T-cell (primary cell): ENCODE measurements at regions not wholly inside any gene's neighbourhood (a gene's known extent, or its start where the extent isn't known, plus 50 kb on each side); places are given as distances from the start of the nearest gene placed in this dataset.

Experiments
- ATAC-seq, 4 experiments: fragments of 200-7000 bp in 3 of 4; fragments of 150-1000 bp in 1 of 4; cut with Tn5 transposase; replicated peaks in 1 of 4; 1 replicate in 3 of 4; 2 replicates in 1 of 4; pipeline ENCODE4 v1.10.0; 2021; ENCODE audit warnings: moderate library complexity in 3 of 4, mild to moderate bottlenecking in 2 of 4, moderate number of reproducible peaks in 1 of 4
- CTCF ChIA-PET, 2 donors: fragments of 300-600 bp; sonication (Branson Sonifier 250); formaldehyde crosslinking; loops; one replicate each; lab custom pipeline; 2022; ENCODE audit warnings: antibody characterized with exemption in 2 of 2; lab: Charles Lee
- POLR2A ChIA-PET, 2 donors: fragments of 300-600 bp; sonication (Branson Sonifier 250); formaldehyde crosslinking; loops; one replicate each; lab custom pipeline; 2022; ENCODE audit warnings: antibody characterized with exemption in 2 of 2; lab: Charles Lee
- DNase-seq, 35 experiments: peaks; one replicate each; pipeline versions ENCODE4 v3.0.0 to v3.0.0-alpha.2; 2013 to 2023
- H3K27ac ChIP-seq: one replicate; pipeline ENCODE4 v1.5.1; 2013; ENCODE audit warnings: low read length
- H3K27me3 ChIP-seq, 2 experiments: replicated peaks in 1 of 2; 1 replicate in 1 of 2; 2 replicates in 1 of 2; pipeline versions ENCODE4 v1.6.1 to v1.7.0; 2013; ENCODE audit warnings: low read length in 1 of 2, mixed read lengths in 1 of 2; ENCODE audit not compliant: control insufficient read depth in 2 of 2, insufficient read depth in 2 of 2; ENCODE audit errors: extremely low read depth in 1 of 2
- H3K36me3 ChIP-seq, 2 donors: 1 replicate in 1 of 2; 2 replicates in 1 of 2; pipeline versions ENCODE4 v1.6.1 to v1.7.0; 2013; ENCODE audit warnings: low read length in 1 of 2; ENCODE audit not compliant: control insufficient read depth in 2 of 2, insufficient read depth in 1 of 2; ENCODE audit errors: extremely low read depth in 1 of 2
- H3K4me1 ChIP-seq, 2 experiments: 1 replicate in 1 of 2; 2 replicates in 1 of 2; pipeline versions ENCODE4 v1.6.1 to v1.7.0; 2013; ENCODE audit warnings: low read length in 2 of 2, mixed read lengths in 1 of 2; ENCODE audit not compliant: insufficient read depth in 2 of 2, control insufficient read depth in 1 of 2; ENCODE audit errors: extremely low read depth in 1 of 2
- H3K4me3 ChIP-seq, 2 donors: 1 replicate in 1 of 2; 2 replicates in 1 of 2; pipeline versions ENCODE4 v1.5.1 to v1.7.0; 2013; ENCODE audit warnings: mild to moderate bottlenecking in 2 of 2, low read length in 1 of 2, moderate library complexity in 1 of 2; ENCODE audit not compliant: control insufficient read depth in 1 of 2; ENCODE audit errors: extremely low read depth in 1 of 2
- H3K9me3 ChIP-seq: 2 replicates; pipeline ENCODE4 v1.7.0; 2013
- H3K27ac Mint-ChIP-seq, 2 donors: one replicate each; pipeline ENCODE4 v1.8.0; 2020 to 2021; ENCODE audit warnings: mild to moderate bottlenecking in 2 of 2, mixed read lengths in 2 of 2
- H3K27me3 Mint-ChIP-seq, 2 donors: one replicate each; pipeline ENCODE4 v1.8.0; 2021 to 2022; ENCODE audit warnings: mixed read lengths in 2 of 2
- H3K36me3 Mint-ChIP-seq: one replicate; pipeline ENCODE4 v1.8.0; 2021; ENCODE audit warnings: mixed read lengths
- H3K4me1 Mint-ChIP-seq, 3 donors: one replicate each; pipeline ENCODE4 v1.8.0; 2020 to 2022; ENCODE audit warnings: mixed read lengths in 3 of 3, mild to moderate bottlenecking in 1 of 3
- H3K4me3 Mint-ChIP-seq, 3 donors: one replicate each; pipeline ENCODE4 v1.8.0; 2020 to 2022; ENCODE audit warnings: mild to moderate bottlenecking in 3 of 3, mixed read lengths in 3 of 3, moderate library complexity in 3 of 3
- H3K9me3 Mint-ChIP-seq, 3 donors: one replicate each; pipeline ENCODE4 v1.8.0; 2020 to 2022; ENCODE audit warnings: mixed read lengths in 3 of 3
- WGBS: methylation state at CpG from one replicate; pipeline ENCODE4 v1.1.5; 2013; ENCODE audit warnings: missing lambda C conversion rate; ENCODE audit not compliant: insufficient coverage; 5-methylcytosine and 5-hydroxymethylcytosine counted together

GRCh38 chr2:209344349-209344748 lies 79.5 kb upstream of the MAP2 start:
- POLR2A ChIA-PET, result no interaction called here
- no peak for DNase-seq
- no peak overlapping the region for H3K4me3 Mint-ChIP-seq
- H3K4me1 ChIP-seq, result no peaks in the 10 kb centered on the region
- no peaks in the 10 kb centered on the region for H3K4me1 Mint-ChIP-seq
- peaks cover 0 to 2% of the 10 kb centered on the region in 2 donors for H3K27me3 Mint-ChIP-seq
- H3K27ac ChIP-seq, result no peak overlapping the region
- no peak overlapping the region for H3K4me3 ChIP-seq
- peaks cover 0 to 3% (median 0%) of the 10 kb centered on the region in 3 donors for H3K9me3 Mint-ChIP-seq
- H3K27ac Mint-ChIP-seq, result no peak overlapping the region
- no peak for ATAC-seq
- CTCF ChIA-PET, result no interaction called here
- no peaks in the 10 kb centered on the region for H3K27me3 ChIP-seq
- WGBS, result no CpG with 5 or more reads among the region's 3 CpGs
- no peaks in the 10 kb centered on the region for H3K36me3 Mint-ChIP-seq
- no peaks in the 10 kb centered on the region for H3K36me3 ChIP-seq
- H3K9me3 ChIP-seq, result no peaks in the 10 kb centered on the region

GRCh38 chr2:209348433-209348832 lies 75.4 kb upstream of the MAP2 start:
- Histone ChIP-seq H3K27ac (no peak overlapping the region), H3K4me1 (no peaks in the 10 kb centered on the region), H3K36me3 (no peaks in the 10 kb centered on the region), H3K4me3 (no peak overlapping the region), H3K27me3 (no peaks in the 10 kb centered on the region), H3K9me3 (no peaks in the 10 kb centered on the region)
- ATAC-seq (no peak), DNase-seq (no peak)
- peaks cover 0 to 4% (median 3%) of the 10 kb centered on the region in 3 donors for H3K9me3 Mint-ChIP-seq
- H3K36me3 Mint-ChIP-seq, result no peaks in the 10 kb centered on the region
- H3K27me3 Mint-ChIP-seq, result no peaks in the 10 kb centered on the region
- 83% methylated on average over 2 of the region's 6 CpGs for WGBS
- ChIA-PET CTCF (interaction anchor here in 1 of 2 donors (1.3 kb wide), 1 partner anchor 14 kb away, joined by 3 read pairs; no protein-coding TSS in a partner anchor), POLR2A (interaction anchor here in 1 of 2 donors (0.6 kb wide), 1 partner anchor 22 kb away, joined by 3 read pairs; no protein-coding TSS in a partner anchor)
- no peaks in the 10 kb centered on the region for H3K4me1 Mint-ChIP-seq
- H3K27ac Mint-ChIP-seq, result no peak overlapping the region
- no peak overlapping the region for H3K4me3 Mint-ChIP-seq

GRCh38 chr2:209351636-209352035 lies 72.2 kb upstream of the MAP2 start:
- ChIA-PET POLR2A (no interaction called here), CTCF (no interaction called here)
- peaks cover 6 to 11% (median 10%) of the 10 kb centered on the region in 3 donors for H3K9me3 Mint-ChIP-seq
- no CpG with 5 or more reads among the region's 3 CpGs for WGBS
- no peak overlapping the region for H3K4me3 Mint-ChIP-seq
- no peak for ATAC-seq
- Histone ChIP-seq H3K4me1 (no peaks in the 10 kb centered on the region), H3K9me3 (no peaks in the 10 kb centered on the region), H3K4me3 (no peak overlapping the region), H3K36me3 (no peaks in the 10 kb centered on the region), H3K27me3 (no peaks in the 10 kb centered on the region), H3K27ac (no peak overlapping the region)
- DNase-seq, result no peak
- no peaks in the 10 kb centered on the region for H3K27me3 Mint-ChIP-seq
- H3K4me1 Mint-ChIP-seq, result no peaks in the 10 kb centered on the region
- H3K36me3 Mint-ChIP-seq, result no peaks in the 10 kb centered on the region
- H3K27ac Mint-ChIP-seq, result no peak overlapping the region

GRCh38 chr2:209358992-209359391 lies 64.9 kb upstream of the MAP2 start:
- Histone ChIP-seq H3K27me3 (no peaks in the 10 kb centered on the region), H3K9me3 (no peaks in the 10 kb centered on the region), H3K4me3 (no peak overlapping the region), H3K27ac (no peak overlapping the region), H3K4me1 (no peaks in the 10 kb centered on the region), H3K36me3 (no peaks in the 10 kb centered on the region)
- Mint-ChIP-seq H3K27ac (no peak overlapping the region), H3K27me3 (no peaks in the 10 kb centered on the region), H3K36me3 (no peaks in the 10 kb centered on the region), H3K4me3 (no peak overlapping the region), H3K4me1 (no peaks in the 10 kb centered on the region), H3K9me3 (peaks cover 3 to 11% (median 6%) of the 10 kb centered on the region in 3 donors)
- DNase-seq (no peak), ATAC-seq (no peak)
- CTCF ChIA-PET, result interaction anchor here in 1 of 2 donors (0.8 kb wide), 1 partner anchor 589 kb away, joined by 3 read pairs; no protein-coding TSS in a partner anchor
- POLR2A ChIA-PET, result no interaction called here
- WGBS, result no CpG with 5 or more reads among the region's 2 CpGs

- Mint-ChIP-seq H3K36me3 (no peaks in the 10 kb centered on the region), H3K9me3 (peaks cover 0 to 5% (median 4%) of the 10 kb centered on the region in 3 donors), H3K4me3 (no peak overlapping the region), H3K4me1 (no peaks in the 10 kb centered on the region), H3K27me3 (peaks cover 0 to 6% of the 10 kb centered on the region in 2 donors), H3K27ac (no peak overlapping the region)
- 86% methylated on average over 1 of the region's 1 CpG for WGBS
- no peak for ATAC-seq
- H3K27ac ChIP-seq, result no peak overlapping the region
- no peaks in the 10 kb centered on the region for H3K36me3 ChIP-seq
- H3K4me1 ChIP-seq, result no peaks in the 10 kb centered on the region
- CTCF ChIA-PET, result no interaction called here
- DNase-seq, result no peak
- no peaks in the 10 kb centered on the region for H3K9me3 ChIP-seq
- POLR2A ChIA-PET, result no interaction called here
- no peaks in the 10 kb centered on the region for H3K27me3 ChIP-seq
- no peak overlapping the region for H3K4me3 ChIP-seq
These were observed 56.6 kb upstream of the MAP2 start for GRCh38 chr2:209367075-209367747.

- Mint-ChIP-seq H3K4me3 (no peak overlapping the region), H3K4me1 (no peaks in the 10 kb centered on the region)
- POLR2A ChIA-PET, result no interaction called here
These were observed 55.4 kb upstream of the MAP2 start for GRCh38 chr2:209368406-209368805.

More at GRCh38 chr2:209368406-209368805, 55.4 kb upstream of the MAP2 start:
- no peak for DNase-seq
- Histone ChIP-seq H3K4me3 (no peak overlapping the region), H3K36me3 (no peaks in the 10 kb centered on the region), H3K9me3 (no peaks in the 10 kb centered on the region), H3K27ac (no peak overlapping the region), H3K27me3 (no peaks in the 10 kb centered on the region), H3K4me1 (no peaks in the 10 kb centered on the region)
- 71% methylated on average over 1 of the region's 2 CpGs for WGBS
- ATAC-seq, result no peak
- Mint-ChIP-seq H3K27me3 (peaks cover 0 to 6% of the 10 kb centered on the region in 2 donors), H3K9me3 (peaks cover 5 to 6% (median 6%) of the 10 kb centered on the region in 3 donors), H3K36me3 (no peaks in the 10 kb centered on the region), H3K27ac (no peak overlapping the region)
- CTCF ChIA-PET, result no interaction called here
